ENCODE measurements at regions not wholly inside any gene's neighbourhood (a gene's known extent, or its start where the extent isn't known, plus 50 kb on each side); places are given as distances from the start of the nearest gene placed in this dataset.

- 81% methylated on average over 6 of the region's 6 CpGs for WGBS
- Histone ChIP-seq H3K4me3 (no peak overlapping the region), H3K27me3 (no peaks in the 10 kb centered on the region), H3K27ac (no peak overlapping the region), H3K4me1 (no peaks in the 10 kb centered on the region), H3K9me3 (no peaks in the 10 kb centered on the region), H3K36me3 (no peaks in the 10 kb centered on the region)
- no peak for TF ChIP-seq CTCF (IDR thresholded peaks at IDR 0.05)
- DNase-seq (ENCODE audit: low spot score in 2 of 2), result no peak
These were observed 67.9 kb upstream of the TARS1 start for GRCh38 chr5:33372721-33373472.

GRCh38 chr5:33375900-33376299, 64.9 kb upstream of the TARS1 start:
- 93% methylated on average over 2 of the region's 2 CpGs for WGBS
- no peak for TF ChIP-seq CTCF (IDR thresholded peaks at IDR 0.05)
- TF ChIP-seq EP300 (IDR thresholded peaks at IDR 0.05), result no peak
- TF ChIP-seq POLR2AphosphoS5 (IDR thresholded peaks at IDR 0.05), result no peak
- no peak for TF ChIP-seq POLR2A (IDR thresholded peaks at IDR 0.05)
- DNase-seq (ENCODE audit: low spot score in 2 of 2), result no peak

GRCh38 chr5:33379757-33380156, 61.0 kb upstream of the TARS1 start:
- no peak for TF ChIP-seq CTCF (IDR thresholded peaks at IDR 0.05)
- TF ChIP-seq EP300 (IDR thresholded peaks at IDR 0.05), result no peak
- no peak for TF ChIP-seq POLR2A (IDR thresholded peaks at IDR 0.05)
- TF ChIP-seq POLR2AphosphoS5 (IDR thresholded peaks at IDR 0.05), result no peak
- no peak overlapping the region for H3K27ac ChIP-seq
- H3K36me3 ChIP-seq, result no peaks in the 10 kb centered on the region
- no peaks in the 10 kb centered on the region for H3K4me1 ChIP-seq
- no peaks in the 10 kb centered on the region for H3K27me3 ChIP-seq
- H3K4me3 ChIP-seq, result no peak overlapping the region
- H3K9me3 ChIP-seq, result peaks cover 4% of the 10 kb centered on the region
- 77% methylated on average over 10 of the region's 10 CpGs for WGBS
- no peak for DNase-seq (ENCODE audit: low spot score in 2 of 2)

More at GRCh38 chr5:33375900-33376299, 64.9 kb upstream of the TARS1 start:
- Histone ChIP-seq H3K27me3 (no peaks in the 10 kb centered on the region), H3K36me3 (no peaks in the 10 kb centered on the region), H3K27ac (no peak overlapping the region), H3K9me3 (no peaks in the 10 kb centered on the region), H3K4me3 (no peak overlapping the region), H3K4me1 (no peaks in the 10 kb centered on the region)

GRCh38 chr5:33381243-33381642, 59.5 kb upstream of the TARS1 start:
- DNase-seq (ENCODE audit: low spot score in 2 of 2), result no peak
- Histone ChIP-seq H3K27ac (no peak overlapping the region), H3K4me3 (no peak overlapping the region), H3K4me1 (no peaks in the 10 kb centered on the region), H3K36me3 (no peaks in the 10 kb centered on the region), H3K27me3 (no peaks in the 10 kb centered on the region), H3K9me3 (peaks cover 4% of the 10 kb centered on the region)
- 59% methylated on average over 1 of the region's 1 CpG for WGBS
- no peak for TF ChIP-seq POLR2A (IDR thresholded peaks at IDR 0.05)
- TF ChIP-seq POLR2AphosphoS5 (IDR thresholded peaks at IDR 0.05), result no peak
- no peak for TF ChIP-seq CTCF (IDR thresholded peaks at IDR 0.05)
- TF ChIP-seq EP300 (IDR thresholded peaks at IDR 0.05), result no peak

All from suprapubic skin (tissue), 4 donors.